ENCODE measurements at regions not wholly inside any gene's neighbourhood (a gene's known extent, or its start where the extent isn't known, plus 50 kb on each side); places are given as distances from the start of the nearest gene placed in this dataset.

DNA sequence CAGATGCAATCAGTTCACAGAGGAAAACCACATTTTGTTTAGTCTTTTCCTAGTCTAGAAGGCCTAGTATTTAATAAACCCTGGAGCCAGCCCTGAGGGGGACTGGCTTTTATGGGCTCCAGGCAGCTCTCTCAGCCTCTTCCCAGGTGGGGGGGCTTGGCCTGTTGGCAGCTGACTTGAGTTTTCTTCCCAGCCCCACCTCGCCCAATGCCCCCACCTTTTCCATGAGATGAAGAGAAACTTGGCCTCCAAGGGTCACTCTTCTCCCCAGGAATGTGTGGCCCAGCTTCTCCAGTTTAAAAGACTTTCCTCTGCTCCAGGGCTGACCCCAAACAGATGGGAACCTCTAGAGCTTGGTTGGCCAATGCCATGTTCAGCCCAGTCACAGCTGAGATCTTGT is 196.1 kb downstream of the BMP7 start:
- no peak for DNase-seq (ENCODE audit: low read depth in 2 of 3, low spot score in 2 of 3)

DNA sequence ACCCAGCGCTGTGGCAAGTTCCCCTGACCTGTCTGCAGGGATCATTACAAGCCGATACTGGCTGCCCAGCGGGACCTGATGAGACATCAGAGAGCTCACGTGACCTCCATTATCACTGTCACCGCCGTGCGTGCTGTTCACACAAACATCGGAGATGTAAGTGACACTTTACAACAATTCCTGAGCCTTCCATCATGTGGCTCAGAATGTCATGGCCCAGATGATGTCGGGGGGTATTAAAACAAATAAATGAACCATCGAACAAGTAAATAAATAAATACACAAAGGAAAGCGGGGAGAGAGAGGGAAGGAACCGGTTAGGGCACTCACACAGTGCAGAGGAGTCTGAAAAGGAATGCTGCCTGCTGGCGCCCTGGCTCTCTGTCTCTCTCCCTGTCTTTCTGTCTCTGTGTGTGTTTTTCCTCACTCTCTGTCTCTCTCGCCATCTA is 195.1 kb downstream of the BMP7 start:
- no peak for DNase-seq (ENCODE audit: low read depth in 2 of 3, low spot score in 2 of 3)

DNA sequence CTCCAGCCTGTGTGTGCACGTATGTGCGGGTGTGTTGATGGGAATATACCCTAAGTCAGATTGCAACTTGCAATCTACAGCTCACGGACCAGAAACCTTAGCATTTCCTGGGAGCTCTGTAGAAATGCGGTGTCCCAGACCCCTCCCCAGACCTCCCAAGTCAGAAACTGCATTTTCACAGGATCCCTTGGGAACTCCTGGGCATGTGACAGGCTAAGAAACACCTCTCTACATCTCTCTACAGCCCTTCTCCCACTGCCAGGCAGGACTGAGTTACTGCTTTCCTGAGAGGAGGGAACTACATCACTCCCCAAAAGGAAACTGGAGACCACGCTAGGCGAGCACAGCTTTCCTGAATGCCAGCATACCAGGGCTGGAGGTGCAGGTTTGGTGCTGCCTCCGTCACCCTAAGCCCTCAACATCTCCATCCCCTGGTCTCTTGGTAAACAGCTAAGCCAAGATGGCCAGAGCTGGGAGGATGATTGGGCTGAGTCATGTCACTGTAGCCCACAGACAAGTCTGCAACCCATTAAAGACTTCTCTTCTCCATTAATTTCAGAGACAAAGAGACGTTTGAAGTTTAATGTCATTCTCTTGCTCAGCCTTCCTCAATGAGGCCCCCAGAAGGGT is 194.4 kb downstream of the BMP7 start:
- no peak for DNase-seq (ENCODE audit: low read depth in 2 of 3, low spot score in 2 of 3)

DNA sequence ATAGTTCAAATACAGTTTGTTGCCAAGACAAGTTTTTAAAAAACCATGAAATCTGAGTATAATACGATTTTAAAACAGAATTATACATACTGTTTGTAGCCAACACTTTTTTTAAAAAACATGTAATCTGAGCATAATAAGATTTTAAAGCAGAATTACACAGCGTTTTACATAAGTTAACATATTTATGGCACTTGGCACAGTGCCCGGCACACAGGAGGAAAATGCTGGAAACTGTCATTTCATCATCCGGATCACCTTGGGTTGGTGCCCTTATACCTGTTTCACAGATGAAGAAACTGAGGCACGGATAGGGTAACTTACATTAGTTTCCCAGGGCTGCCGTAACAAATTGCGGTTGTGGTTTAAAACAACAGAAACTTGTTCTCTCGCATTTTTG is 193.0 kb downstream of the BMP7 start:
- no peak for DNase-seq (ENCODE audit: low read depth in 2 of 3, low spot score in 2 of 3)

DNA sequence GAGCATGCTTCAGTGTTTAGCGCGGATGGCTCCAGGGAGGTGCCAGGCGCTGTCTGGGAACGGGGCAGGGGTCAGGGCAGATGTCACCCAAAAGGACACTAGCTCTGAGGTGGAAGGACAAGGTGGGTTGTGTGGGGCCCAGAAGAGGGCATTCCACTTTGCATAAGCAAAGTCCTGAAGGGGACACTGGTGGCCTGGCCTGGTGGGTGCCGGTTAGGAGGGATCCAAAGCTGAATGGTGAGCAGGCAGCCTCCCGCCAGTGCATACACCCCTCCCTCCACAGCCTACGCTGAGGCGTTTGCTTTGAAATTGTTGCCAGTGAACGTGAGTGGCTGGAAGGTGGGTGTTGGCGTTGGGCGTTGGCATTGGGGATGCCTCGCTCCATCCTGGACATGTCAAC is 192.1 kb downstream of the BMP7 start:
- DNase-seq (ENCODE audit: low read depth in 2 of 3, low spot score in 2 of 3): no peak

DNA sequence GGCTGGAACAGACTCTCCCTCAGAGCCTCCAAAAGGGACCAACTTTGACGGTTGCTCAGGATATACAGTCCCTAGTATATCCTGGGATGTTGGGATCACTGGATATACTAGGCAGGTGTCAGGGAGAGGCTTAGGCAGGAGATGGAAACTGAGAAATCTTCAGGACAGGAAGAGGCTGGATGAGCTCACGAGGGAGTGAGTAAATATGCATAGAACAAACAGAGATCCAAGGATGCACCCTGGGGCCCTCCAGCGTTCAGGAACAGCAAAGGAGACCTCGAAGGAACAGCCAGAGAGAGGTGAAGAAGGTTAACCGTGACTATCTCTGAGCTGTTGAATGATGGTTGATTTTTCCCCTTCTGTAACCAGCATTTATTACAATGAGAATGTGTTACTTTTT is 191.3 kb downstream of the BMP7 start:
- DNase-seq (ENCODE audit: low read depth in 2 of 3, low spot score in 2 of 3): no peak

DNA sequence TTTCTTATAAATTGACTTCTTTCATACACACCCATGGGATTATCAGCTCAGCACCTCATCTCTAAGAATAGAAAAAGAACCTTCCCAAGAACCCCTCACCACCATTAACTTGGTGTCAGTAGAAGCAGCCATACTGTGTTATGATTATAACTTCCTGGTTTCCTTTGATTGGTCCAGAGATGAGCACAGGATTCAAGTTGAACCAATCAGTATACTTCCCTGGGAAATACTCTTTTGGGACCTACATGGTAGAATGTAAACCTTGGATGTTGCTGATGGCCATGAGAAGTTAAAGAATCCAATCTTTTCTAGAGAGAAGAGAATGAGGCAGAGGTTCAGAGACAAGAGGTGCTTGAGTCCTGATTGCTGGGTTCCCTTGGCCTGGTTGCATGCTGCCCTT is 190.8 kb downstream of the BMP7 start:
- DNase-seq (ENCODE audit: low read depth in 2 of 3, low spot score in 2 of 3): no peak

DNA sequence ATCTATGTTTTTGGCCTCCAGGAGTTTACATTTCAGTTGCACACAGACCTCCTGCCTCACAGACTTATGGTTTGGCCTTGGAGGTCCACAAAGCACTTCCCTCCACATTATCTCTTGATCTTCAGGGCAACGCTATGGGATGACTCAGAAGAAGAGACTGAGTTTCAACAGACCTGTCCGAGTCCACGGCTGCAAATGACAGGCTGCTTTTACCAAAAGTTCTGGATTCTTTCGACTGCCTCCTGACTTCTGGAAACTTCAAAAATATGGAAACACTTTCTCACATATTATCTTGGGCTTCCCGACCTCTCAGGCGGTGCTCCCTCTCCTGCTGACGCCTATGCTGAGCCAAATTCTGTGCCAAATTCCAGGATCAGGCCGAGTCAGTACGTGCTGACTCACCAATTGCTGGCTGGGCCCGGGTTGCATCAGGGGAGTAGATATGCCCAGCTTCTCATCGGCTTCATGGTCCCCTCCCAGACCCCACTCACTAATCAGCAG is 190.2 kb downstream of the BMP7 start:
- no peak for DNase-seq (ENCODE audit: low read depth in 2 of 3, low spot score in 2 of 3)

DNA sequence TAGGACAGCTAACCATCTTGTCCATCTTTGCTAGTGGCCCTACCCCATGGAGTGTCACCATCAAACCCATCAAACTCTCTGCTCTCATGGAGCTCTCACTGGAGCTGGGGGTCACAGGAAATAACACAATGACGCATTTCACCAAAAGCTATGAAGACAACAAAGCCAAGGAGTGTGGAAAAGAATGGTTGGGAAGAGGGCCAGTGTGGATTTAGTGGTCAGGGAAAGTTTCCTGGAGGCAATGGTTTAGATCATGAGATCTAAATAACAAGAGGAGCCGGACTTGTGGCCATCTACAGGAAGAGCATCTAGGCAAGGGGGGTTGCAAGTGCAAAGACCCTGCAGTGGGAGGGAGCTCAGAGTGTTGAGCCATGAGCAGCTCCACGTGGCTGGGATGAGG is 189.5 kb downstream of the BMP7 start:
- DNase-seq (ENCODE audit: low read depth in 2 of 3, low spot score in 2 of 3): no peak

DNA sequence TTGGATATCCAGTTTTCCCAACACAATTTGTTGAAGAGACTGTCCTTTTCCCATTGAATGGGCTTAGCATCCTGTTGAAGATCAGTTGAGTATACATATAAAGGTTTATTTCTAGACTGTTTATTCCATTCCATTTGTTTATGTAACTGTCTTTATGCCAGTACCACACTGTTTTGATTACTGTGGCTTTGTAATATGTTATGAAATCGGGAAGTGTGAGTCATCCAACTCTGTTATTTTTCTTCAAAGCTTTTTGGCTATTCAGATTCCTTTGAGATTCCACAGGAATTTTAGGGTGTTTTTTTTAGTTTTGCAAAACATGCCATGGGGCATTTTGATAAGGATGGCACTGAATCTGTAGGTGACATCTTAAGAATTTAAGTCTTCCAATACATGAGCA is 188.3 kb downstream of the BMP7 start:
- DNase-seq (ENCODE audit: low read depth in 2 of 3, low spot score in 2 of 3): no peak

DNA sequence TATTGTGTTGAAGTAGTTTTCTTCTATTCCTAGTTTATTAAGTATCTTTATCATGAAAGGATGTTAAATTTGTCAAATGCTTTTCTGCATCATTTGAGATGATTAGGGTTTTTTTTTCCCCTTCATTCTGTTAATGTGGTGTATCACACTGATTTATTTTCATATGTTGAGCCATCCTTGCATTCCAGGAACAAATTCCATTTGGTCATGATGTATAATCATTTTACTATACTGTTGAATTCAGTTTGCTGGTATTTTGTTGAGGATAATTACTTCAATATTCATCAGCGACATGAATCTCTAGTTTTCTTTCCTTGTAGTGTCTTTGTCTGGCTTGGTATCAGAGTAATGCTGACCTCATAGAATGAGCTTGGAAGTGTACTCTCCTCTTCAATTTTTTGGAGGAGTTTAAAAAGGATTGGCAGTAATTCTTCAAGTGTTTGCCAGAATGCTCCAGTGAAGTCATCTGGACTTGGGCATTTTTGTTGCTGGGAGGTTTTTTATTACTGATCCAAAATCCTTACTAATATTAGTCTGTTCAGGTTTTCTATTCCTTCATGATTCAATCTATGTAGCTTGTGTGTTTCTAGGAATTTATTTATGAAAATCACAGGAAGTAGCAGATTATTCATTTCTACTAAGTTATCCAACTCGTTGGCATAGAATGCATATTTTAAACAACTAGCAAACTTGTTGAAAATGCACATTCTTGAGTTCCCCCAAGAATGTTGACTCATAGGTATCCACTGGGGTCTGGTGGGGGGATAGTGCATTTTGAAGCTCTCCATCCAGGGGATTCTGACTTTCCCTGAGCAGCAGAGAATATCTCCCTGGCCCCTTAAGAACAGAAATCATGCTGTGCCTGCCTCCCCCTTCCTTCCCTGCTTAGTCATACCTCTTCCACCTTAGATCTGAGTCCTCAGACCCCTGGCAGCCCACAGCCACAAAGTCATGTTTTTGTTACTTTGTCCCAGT is 187.1 kb downstream of the BMP7 start:
- no peak for DNase-seq (ENCODE audit: low read depth in 2 of 3, low spot score in 2 of 3)

DNA sequence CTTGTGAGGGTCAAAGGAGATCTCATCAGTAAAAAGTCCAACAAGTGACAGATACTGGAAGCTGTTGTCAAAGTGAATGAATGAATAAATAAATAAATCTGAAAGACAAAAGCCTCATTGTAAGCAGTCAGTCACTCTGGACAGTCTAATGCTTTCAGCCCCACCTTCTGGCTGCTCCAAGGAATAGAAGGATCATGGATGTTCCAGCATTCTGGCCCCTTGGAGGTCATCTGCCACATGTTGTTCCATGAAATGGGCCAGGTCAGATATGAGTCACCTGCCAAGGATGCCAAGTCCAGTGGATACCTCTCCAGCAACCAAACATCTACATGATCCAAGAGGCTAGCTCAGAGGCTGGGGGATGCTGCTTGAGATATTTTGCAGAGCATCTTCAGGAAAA is 185.6 kb downstream of the BMP7 start:
- DNase-seq (ENCODE audit: low read depth in 2 of 3, low spot score in 2 of 3): no peak

DNA sequence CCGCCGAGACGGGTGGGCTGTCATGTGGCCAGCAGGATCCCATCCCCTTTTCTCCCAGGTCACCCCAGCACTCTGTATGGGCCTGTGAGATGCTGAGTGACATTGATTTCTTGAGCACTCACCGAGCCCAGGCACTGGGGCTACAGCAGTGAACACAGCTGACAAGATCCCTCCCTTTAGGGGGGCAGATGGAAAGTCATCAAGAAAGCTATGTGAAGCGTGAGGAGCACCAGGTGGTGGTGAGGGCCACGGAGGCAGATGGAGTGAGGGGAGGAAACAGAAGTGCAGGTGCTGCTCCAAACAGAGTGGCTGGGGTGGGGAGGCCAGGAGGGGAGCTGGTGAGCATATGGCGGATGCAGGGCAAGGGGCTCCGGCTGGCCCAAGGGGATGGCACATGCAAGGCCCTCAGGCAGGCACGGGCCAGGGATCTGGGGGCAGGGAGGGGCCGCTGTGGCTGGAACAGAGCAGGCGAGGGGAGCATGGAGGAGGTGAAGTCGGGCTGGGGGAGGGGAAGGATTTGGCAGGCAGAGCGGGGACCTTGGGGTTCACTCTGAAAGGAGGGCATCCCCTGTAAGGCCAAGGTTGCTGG is 184.0 kb downstream of the BMP7 start:
- DNase-seq (ENCODE audit: low read depth in 2 of 3, low spot score in 2 of 3): no peak

DNA sequence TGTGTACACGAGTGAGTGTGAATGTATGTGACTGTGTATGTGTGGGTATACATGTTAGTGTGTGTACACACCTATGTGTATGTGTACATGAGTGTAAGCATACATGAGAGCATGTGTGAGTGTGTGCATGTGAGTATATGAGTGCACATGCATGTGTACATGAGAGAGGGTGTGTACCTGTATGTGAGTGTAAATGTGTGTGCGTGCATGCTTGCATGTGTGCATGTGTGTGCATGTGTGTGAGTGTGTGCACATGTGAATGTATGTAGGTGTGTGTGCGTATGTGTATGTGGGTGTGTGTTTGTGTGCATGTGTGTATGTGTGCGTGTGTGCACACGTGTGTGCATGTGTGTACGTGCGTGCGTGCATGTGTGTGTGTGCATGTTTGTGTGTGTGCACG is 183.4 kb downstream of the BMP7 start:
- no peak for DNase-seq (ENCODE audit: low read depth in 2 of 3, low spot score in 2 of 3)

DNA sequence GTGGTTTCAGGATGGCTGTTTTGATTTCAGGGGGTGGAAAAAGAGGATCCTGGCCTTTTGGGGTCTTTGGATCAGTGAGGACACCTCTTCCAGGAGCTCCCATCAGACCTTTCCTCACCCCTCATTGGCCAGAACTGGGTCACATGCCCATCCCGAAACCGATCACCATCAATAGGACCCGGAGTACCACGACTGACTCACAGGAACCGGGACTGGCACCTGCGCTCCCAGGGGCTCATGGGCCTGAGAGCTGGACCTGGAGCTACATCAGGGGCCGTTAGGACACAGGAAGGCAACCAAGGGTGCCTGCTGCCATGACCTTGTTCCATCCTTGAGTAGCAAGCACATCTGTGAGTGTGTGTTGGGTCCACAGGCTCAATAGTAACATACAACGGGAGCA is 180.4 kb downstream of the BMP7 start:
- DNase-seq (ENCODE audit: low read depth in 2 of 3, low spot score in 2 of 3): no peak

DNA sequence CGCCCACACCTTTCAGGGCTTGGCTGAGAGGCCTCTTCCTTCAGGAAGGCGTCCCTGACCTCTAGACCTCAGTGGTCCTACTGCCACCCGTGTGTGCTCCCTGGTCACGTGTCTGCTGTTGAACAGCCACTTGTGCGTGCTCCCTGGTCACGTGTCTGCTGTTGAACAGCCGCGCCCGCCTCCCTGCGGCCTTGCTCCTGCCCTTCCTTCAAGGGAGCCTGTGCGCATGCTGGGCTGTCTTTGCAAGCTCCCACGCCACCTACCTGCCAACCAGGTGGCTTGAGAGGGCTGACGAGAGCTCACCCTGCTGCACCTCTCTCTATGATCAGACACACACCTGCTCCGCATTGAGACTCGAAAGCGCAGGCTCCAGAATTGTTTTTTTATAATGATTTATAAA is 179.3 kb downstream of the BMP7 start:
- no peak for DNase-seq (ENCODE audit: low read depth in 2 of 3, low spot score in 2 of 3)

DNA sequence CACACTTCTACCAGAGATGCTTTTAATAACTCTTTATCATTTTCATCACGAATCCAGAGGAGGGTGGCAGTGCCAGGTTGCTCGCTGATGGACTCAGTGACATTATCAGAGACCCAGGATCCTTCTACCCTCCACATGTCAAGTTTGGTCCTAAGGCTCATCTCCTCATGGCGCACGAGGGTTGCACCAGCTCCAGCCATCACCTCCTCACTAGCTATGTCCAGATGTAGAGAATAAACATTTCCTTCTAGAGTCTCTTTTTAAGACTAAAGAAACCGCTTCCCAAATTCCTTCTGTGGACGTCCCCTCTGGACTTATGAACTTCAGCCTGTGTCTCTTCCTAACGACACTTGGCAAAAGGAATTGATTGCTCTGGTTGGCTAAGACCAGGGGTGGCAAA is 178.7 kb downstream of the BMP7 start:
- no peak for DNase-seq (ENCODE audit: low read depth in 2 of 3, low spot score in 2 of 3)

DNA sequence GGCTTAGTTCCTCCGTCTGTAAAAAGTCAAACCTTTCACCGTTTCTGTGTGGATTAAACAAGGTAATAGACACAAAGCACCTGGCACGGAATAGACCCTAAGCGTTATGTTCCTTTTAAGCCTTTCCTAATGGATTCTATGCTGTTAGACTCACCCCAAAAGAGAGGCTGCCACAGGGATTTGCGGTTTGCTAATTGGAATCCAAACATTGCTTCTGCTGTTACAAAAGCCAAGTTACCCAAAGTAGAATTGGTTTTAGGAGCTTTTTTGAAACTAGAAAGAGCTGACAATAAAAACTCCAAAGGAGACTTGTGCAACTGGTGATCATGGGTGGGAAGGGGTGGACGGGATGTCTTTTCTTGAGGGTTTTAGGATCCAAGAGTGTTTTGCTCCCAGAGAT is 178.0 kb downstream of the BMP7 start:
- no peak for DNase-seq (ENCODE audit: low read depth in 2 of 3, low spot score in 2 of 3)

DNA sequence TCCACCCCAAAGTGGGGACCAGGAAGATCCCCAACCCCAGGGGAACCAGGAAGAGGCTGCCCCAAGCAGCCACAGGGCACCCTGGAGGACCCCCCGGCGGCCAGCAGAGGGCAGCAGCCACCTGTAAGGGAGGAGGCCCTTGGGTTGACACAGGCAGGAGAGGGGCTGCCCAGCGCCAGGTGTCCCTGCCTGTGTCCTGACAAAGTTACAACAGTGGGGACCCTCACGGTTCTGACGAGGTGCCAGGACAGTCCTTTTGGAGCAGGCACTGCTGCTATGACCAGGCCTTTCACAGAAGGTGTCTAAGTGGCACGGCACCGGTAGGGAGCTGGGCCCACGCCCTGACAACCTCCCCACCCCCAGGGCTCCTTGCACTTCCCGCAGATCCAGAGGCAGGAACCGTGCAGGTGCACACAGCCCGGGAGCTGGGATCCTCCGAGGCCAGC is 176.7 kb downstream of the BMP7 start:
- peak in 2 of 3 donors; percentile 45 to 59 for DNase-seq (ENCODE audit: low read depth in 2 of 3, low spot score in 2 of 3)

DNA sequence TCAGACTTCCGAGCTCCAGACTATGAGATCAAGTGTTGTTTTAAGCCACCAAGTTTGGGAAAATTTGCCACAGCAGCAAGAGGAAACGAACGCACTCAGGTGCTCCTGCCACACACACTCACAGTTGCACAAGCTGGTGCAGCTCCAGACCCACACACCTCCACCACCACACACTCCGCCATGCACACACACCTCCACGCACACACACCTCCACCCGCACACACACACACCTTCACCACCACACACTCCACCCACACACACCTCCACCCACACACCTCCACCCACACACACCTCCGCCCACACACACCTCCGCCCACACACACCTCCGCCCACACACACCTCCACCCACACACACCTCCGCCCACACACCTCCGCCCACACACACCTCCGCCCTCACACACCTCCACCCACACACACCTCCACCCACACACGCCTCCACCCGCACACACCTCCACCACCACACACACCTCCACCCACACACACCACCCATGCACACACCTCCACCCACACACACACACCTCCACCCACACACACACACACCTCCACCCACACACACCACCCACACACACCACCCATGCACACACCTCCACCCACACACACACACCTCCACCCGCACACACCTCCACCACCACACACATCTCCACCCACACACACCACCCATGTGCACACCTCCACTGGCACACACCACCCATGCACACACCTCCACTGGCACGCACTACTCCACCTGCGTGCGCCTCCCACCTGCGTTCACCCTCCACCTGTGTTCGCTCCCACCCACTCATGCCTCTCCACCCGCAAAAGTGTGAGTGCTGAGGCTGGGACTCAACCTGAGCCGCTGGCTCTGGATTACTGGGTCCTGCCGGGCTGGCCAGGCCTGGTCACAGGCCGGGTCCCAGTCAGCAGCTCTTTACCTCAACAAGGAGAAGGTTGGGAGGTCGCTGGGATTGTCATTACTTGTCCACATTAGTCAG is 175.6 kb downstream of the BMP7 start:
- no peak for DNase-seq (ENCODE audit: low read depth in 2 of 3, low spot score in 2 of 3)
